GM12878 (cell line): ENCODE measurements at regions not wholly inside any gene's neighbourhood (a gene's known extent, or its start where the extent isn't known, plus 50 kb on each side); places are given as distances from the start of the nearest gene placed in this dataset.

ENCODE experiments used
- ATAC-seq: fragments of 200-7000 bp; cut with Tn5 transposase; 3 replicates; pipeline ENCODE4 v1.9.1; 2020; ENCODE audit warnings: mild to moderate bottlenecking, moderate library complexity
- BruUV-seq: library from RNA; stranded (reverse); fragments of 400-500 nt; replicated peaks from 2 replicates; lab custom pipeline; 2021; lab: Mats Ljungman, UMichigan
- CTCF ChIA-PET: fragments of 300-600 bp; sonication (Branson Sonifier 250); formaldehyde crosslinking; extraction: SDS; loops from one replicate; lab custom pipeline; 2021; ENCODE audit warnings: inconsistent platforms; lab: Yijun Ruan, JAX
- POLR2A ChIA-PET: fragments of 350-600 bp; formaldehyde crosslinking; extraction: SDS; loops from one replicate; lab custom pipeline; 2021; ENCODE audit warnings: inconsistent platforms; lab: Charles Lee
- RAD21 ChIA-PET: fragments of 300-600 bp; sonication (Branson Sonifier 250); formaldehyde crosslinking; loops from one replicate; lab custom pipeline; 2023; ENCODE audit warnings: antibody characterized with exemption; ENCODE audit not compliant: unreplicated experiment; lab: Charles Lee
- SMC1A ChIA-PET: fragments of 300-600 bp; sonication (Branson Sonifier 250); formaldehyde crosslinking; loops from one replicate; lab custom pipeline; 2023; ENCODE audit not compliant: unreplicated experiment, uncharacterized antibody; lab: Charles Lee
- DNase-seq: peaks from one replicate; pipeline ENCODE4 v3.0.0-alpha.2; 2011; ENCODE audit warnings: low read depth, low spot score
- FAIRE-seq: peaks from 3 replicates; lab custom pipeline; 2011; peaks lifted over from hg19 to GRCh38; lab: Jason Lieb, UNC
- H2AFZ ChIP-seq: 2 replicates; pipeline ENCODE4 v1.6.0; 2011; ENCODE audit warnings: low read depth, low read length, control low read depth; ENCODE audit not compliant: control insufficient read depth
- H3K27ac ChIP-seq: 2 replicates; pipeline ENCODE4 v1.5.1; 2011; ENCODE audit warnings: control low read depth; ENCODE audit not compliant: control insufficient read depth, insufficient read depth
- H3K27me3 ChIP-seq, 2 experiments: replicated peaks in 1 of 2; 2 replicates each; pipeline versions ENCODE4 v1.6.0 to v1.6.1; 2011; ENCODE audit warnings: low read length in 1 of 2; ENCODE audit not compliant: control insufficient read depth in 2 of 2, insufficient read depth in 2 of 2
- H3K36me3 ChIP-seq, 2 experiments: 2 replicates each; pipeline ENCODE4 v1.5.1; 2011; ENCODE audit warnings: low read length in 1 of 2; ENCODE audit not compliant: control insufficient read depth in 2 of 2, insufficient read depth in 2 of 2
- H3K4me1 ChIP-seq: 2 replicates; pipeline ENCODE4 v1.6.1; 2011; ENCODE audit warnings: mild to moderate bottlenecking, low read length, moderate library complexity, mixed read lengths; ENCODE audit not compliant: control insufficient read depth, insufficient read depth
- H3K4me2 ChIP-seq: 2 replicates; pipeline ENCODE4 v1.6.0; 2011; ENCODE audit warnings: control low read depth; ENCODE audit not compliant: control insufficient read depth, insufficient read depth
- H3K4me3 ChIP-seq: fragments of 200-600 bp; sonication (generic); 2 replicates; pipeline ENCODE4 v1.5.1; 2016
- H3K79me2 ChIP-seq: 2 replicates; pipeline ENCODE4 v1.6.0; 2011; ENCODE audit warnings: low read length; ENCODE audit not compliant: control insufficient read depth, insufficient read depth
- H3K9ac ChIP-seq: 2 replicates; pipeline ENCODE4 v1.8.0; 2011; ENCODE audit warnings: low read length, control low read depth, mixed read lengths; ENCODE audit not compliant: control insufficient read depth, insufficient read depth
- H3K9me3 ChIP-seq: replicated peaks from 3 replicates; pipeline ENCODE4 v1.5.1; 2011; ENCODE audit warnings: mild to moderate bottlenecking, low read length; ENCODE audit not compliant: control insufficient read depth, insufficient read depth
- H4K20me1 ChIP-seq: 2 replicates; pipeline ENCODE4 v1.6.0; 2011; ENCODE audit not compliant: control insufficient read depth, insufficient read depth
- BCL3 ChIP-seq: IDR thresholded peaks from 2 replicates; pipeline ENCODE4 v1.6.1; 2011; ENCODE audit warnings: borderline replicate concordance, low read depth, mild to moderate bottlenecking, moderate library complexity, low read length; ENCODE audit not compliant: insufficient read depth, poor library complexity, severe bottlenecking
- GATAD2B ChIP-seq: fragments of 450-650 bp; conservative IDR thresholded peaks from 2 replicates; pipeline ENCODE4 v1.6.1; 2017; ENCODE audit warnings: low read depth, mild to moderate bottlenecking, moderate library complexity
- HCFC1 ChIP-seq: fragments of 150-350 bp; IDR thresholded peaks from 2 replicates; pipeline ENCODE4 v1.6.1; 2014; ENCODE audit warnings: low read length
- HDAC2 ChIP-seq: fragments of 200-600 bp; sonication (generic); IDR thresholded peaks from 2 replicates; pipeline ENCODE4 v1.6.1; 2017
- IKZF2 ChIP-seq, 2 experiments: fragments of 450-650 bp; IDR thresholded peaks; 2 replicates each; pipeline ENCODE4 v1.6.1; 2017; ENCODE audit warnings: mild to moderate bottlenecking in 2 of 2, moderate library complexity in 2 of 2
- JUNB ChIP-seq: IDR thresholded peaks from 2 replicates; pipeline ENCODE4 v1.6.1; 2016; ENCODE audit warnings: antibody characterized with exemption, mild to moderate bottlenecking
- KDM1A ChIP-seq: fragments of 200-600 bp; sonication (generic); IDR thresholded peaks from 2 replicates; pipeline ENCODE4 v1.6.1; 2016; ENCODE audit warnings: borderline replicate concordance
- NFYB ChIP-seq: IDR thresholded peaks from 2 replicates; pipeline ENCODE4 v1.6.1; 2011; ENCODE audit warnings: low read depth, mild to moderate bottlenecking, low read length, improper control_type of control experiment, moderate library complexity; ENCODE audit not compliant: insufficient read depth
- RELB ChIP-seq: fragments of 450-650 bp; IDR thresholded peaks from 2 replicates; pipeline ENCODE4 v1.6.1; 2017; ENCODE audit warnings: low read depth, mild to moderate bottlenecking, moderate library complexity
- SREBF2 ChIP-seq: IDR thresholded peaks from 2 replicates; pipeline ENCODE4 v1.6.1; 2012; ENCODE audit warnings: mild to moderate bottlenecking, low read length
- WRNIP1 ChIP-seq: IDR thresholded peaks from 2 replicates; pipeline ENCODE4 v1.6.1; 2011; ENCODE audit warnings: low read depth, low read length, improper control_type of control experiment, borderline replicate concordance
- YY1 ChIP-seq: IDR thresholded peaks from 2 replicates; pipeline ENCODE4 v1.6.1; 2011; ENCODE audit warnings: low read depth, mild to moderate bottlenecking, low read length
- WGBS: methylation state at CpG from one replicate; pipeline ENCODE4 v1.1.6; 2016; ENCODE audit warnings: low lambda C conversion rate; ENCODE audit not compliant: insufficient replicate concordance, insufficient coverage; ENCODE audit errors: missing lambda C conversion rate; 5-methylcytosine and 5-hydroxymethylcytosine counted together
- in situ Hi-C: fragments of 300-500 bp; cut with MboI; formaldehyde crosslinking; loops from 9 replicates; pipeline ENCODE4 v1.14.3; 2018; ENCODE audit warnings: mixed read lengths
- intact Hi-C: fragments of 100-400 bp; cut with micrococcal nuclease; formaldehyde crosslinking; loops from one replicate; pipeline ENCODE4 v1.14.2; 2022; ENCODE audit not compliant: unreplicated experiment

- 100% methylated on average over 1 of the region's 1 CpG for WGBS
These were observed 141.9 kb downstream of the ZNF281 start for GRCh38 chr1:200267937-200268336.

More at GRCh38 chr1:200267937-200268336, 141.9 kb downstream of the ZNF281 start:
- ChIA-PET POLR2A (no interaction called here), SMC1A (interaction anchor here (1.1 to 2.0 kb wide), 2 partner anchors 130 to 220 kb away, joined by 3 to 6 read pairs; no protein-coding TSS in a partner anchor), RAD21 (no interaction called here), CTCF (no interaction called here)
- H3K4me2 ChIP-seq, result no peak overlapping the region
- no peak for DNase-seq
- BruUV-seq, result no TSS peak
- no peaks in the 10 kb centered on the region for H4K20me1 ChIP-seq
- no peak overlapping the region for H3K4me3 ChIP-seq
- ATAC-seq, result no peak
- TF ChIP-seq HCFC1 (no peak), IKZF2 (IDR thresholded peaks at IDR 0.05) (no peak), HDAC2 (no peak), BCL3 (no peak), WRNIP1 (no peak), SREBF2 (no peak), YY1 (no peak), RELB (no peak), KDM1A (no peak), JUNB (no peak), NFYB (no peak), GATAD2B (no peak)
- no peak overlapping the region for H2AFZ ChIP-seq
- in situ Hi-C loops (no loop called here), intact Hi-C loops (no loop called here)
- H3K9ac ChIP-seq, result no peak overlapping the region
- no peaks in the 10 kb centered on the region for H3K79me2 ChIP-seq
- H3K9me3 ChIP-seq, result no peaks in the 10 kb centered on the region
- H3K27me3 ChIP-seq, result no peaks in the 10 kb centered on the region
- no peak for FAIRE-seq
- H3K36me3 ChIP-seq, result no peaks in the 10 kb centered on the region
- no peak overlapping the region for H3K27ac ChIP-seq
- H3K4me1 ChIP-seq, result no peaks in the 10 kb centered on the region
